AG09309 (cell line): ENCODE measurements at regions not wholly inside any gene's neighbourhood (a gene's known extent, or its start where the extent isn't known, plus 50 kb on each side); places are given as distances from the start of the nearest gene placed in this dataset.
"Not testable (repeated sequence)": the region's sequence is repeated elsewhere in the genome, so short reads cannot be mapped to it uniquely, and the experiment has no call there.

ENCODE experiments used
- DNase-seq: peaks from one replicate; pipeline ENCODE4 v3.0.0-alpha.2; 2010; ENCODE audit warnings: low read depth
- H3K4me3 ChIP-seq: 2 replicates; pipeline ENCODE4 v1.5.1; 2011; ENCODE audit warnings: mild to moderate bottlenecking, low read depth, low read length, moderate library complexity; ENCODE audit not compliant: control insufficient read depth
- CTCF ChIP-seq: IDR thresholded peaks from 2 replicates; pipeline ENCODE4 v1.5.1; 2011; ENCODE audit warnings: mild to moderate bottlenecking, low read depth, low read length, inconsistent platforms; ENCODE audit not compliant: insufficient read depth, control insufficient read depth; ENCODE audit errors: missing control alignments

GRCh38 chr9:65426231-65426630 lies 141.2 kb upstream of the FOXD4L5 start:
- H3K4me3 ChIP-seq, result no peak overlapping the region
- DNase-seq, result no peak
- no peak for TF ChIP-seq CTCF

GRCh38 chr9:65425183-65425582 lies 140.2 kb upstream of the FOXD4L5 start:
- DNase-seq, H3K4me3 ChIP-seq: not testable (repeated sequence)

GRCh38 chr9:65424437-65424984 lies 139.5 kb upstream of the FOXD4L5 start:
- not testable (repeated sequence) for DNase-seq, H3K4me3 ChIP-seq

GRCh38 chr9:65423691-65424436 lies 138.9 kb upstream of the FOXD4L5 start:
- not testable (repeated sequence) for H3K4me3 ChIP-seq, DNase-seq

GRCh38 chr9:65422966-65423690 lies 138.1 kb upstream of the FOXD4L5 start:
- H3K4me3 ChIP-seq, DNase-seq: not testable (repeated sequence)

GRCh38 chr9:65421486-65421885 lies 136.5 kb upstream of the FOXD4L5 start:
- not testable (repeated sequence) for H3K4me3 ChIP-seq, DNase-seq

GRCh38 chr9:65420771-65421170 lies 135.8 kb upstream of the FOXD4L5 start:
- no peak overlapping the region for H3K4me3 ChIP-seq
- no peak for DNase-seq
- TF ChIP-seq CTCF, result no peak

- not testable (repeated sequence) for H3K4me3 ChIP-seq
Observed at GRCh38 chr9:65418966-65419365, 134.0 kb upstream of the FOXD4L5 start.

GRCh38 chr9:65416948-65417347 lies 131.9 kb upstream of the FOXD4L5 start:
- not testable (repeated sequence) for DNase-seq, H3K4me3 ChIP-seq

More at GRCh38 chr9:65418966-65419365, 134.0 kb upstream of the FOXD4L5 start:
- not testable (repeated sequence) for DNase-seq

GRCh38 chr9:65414249-65414648 lies 129.2 kb upstream of the FOXD4L5 start:
- not testable (repeated sequence) for H3K4me3 ChIP-seq, DNase-seq

GRCh38 chr9:65413371-65413770 lies 128.4 kb upstream of the FOXD4L5 start:
- not testable (repeated sequence) for H3K4me3 ChIP-seq, DNase-seq
